SK-N-MC (cell line): ENCODE measurements at regions not wholly inside any gene's neighbourhood (a gene's known extent, or its start where the extent isn't known, plus 50 kb on each side); places are given as distances from the start of the nearest gene placed in this dataset.

Experiments
- DNase-seq: peaks from one replicate; pipeline ENCODE4 v3.0.0-alpha.2; 2011; ENCODE audit warnings: low read depth, low spot score
- H3K27ac ChIP-seq: fragments of 200-600 bp; sonication (generic); 2 replicates; pipeline ENCODE4 v1.5.1; 2016; ENCODE audit warnings: mixed run types
- H3K36me3 ChIP-seq: fragments of 200-600 bp; sonication (generic); 2 replicates; pipeline ENCODE4 v1.6.1; 2017; ENCODE audit warnings: antibody characterized with exemption, low read length, mixed read lengths; ENCODE audit not compliant: insufficient read depth
- H3K4me3 ChIP-seq: fragments of 200-600 bp; sonication (generic); 2 replicates; pipeline ENCODE4 v1.5.1; 2016
- H3K9ac ChIP-seq: fragments of 200-600 bp; sonication (generic); 2 replicates; pipeline ENCODE4 v1.8.0; 2017; ENCODE audit warnings: mixed run types, mixed read lengths; ENCODE audit not compliant: insufficient read length
- H3K9me3 ChIP-seq: fragments of 200-600 bp; sonication (generic); 2 replicates; pipeline ENCODE4 v1.6.1; 2017; ENCODE audit warnings: low read depth, mild to moderate bottlenecking, antibody characterized with exemption, low read length, moderate library complexity, mixed read lengths
- EZH2 ChIP-seq: fragments of 200-600 bp; sonication (generic); IDR thresholded peaks from one replicate; pipeline ENCODE4 v1.6.1; 2017; ENCODE audit warnings: antibody characterized with exemption
- FOXP2 ChIP-seq: optimal IDR thresholded peaks from 2 replicates; pipeline ENCODE3; 2011; ENCODE audit warnings: mild to moderate bottlenecking, moderate library complexity; ENCODE audit not compliant: insufficient read depth; ENCODE audit errors: extremely low read length, control extremely low read depth
- POLR2AphosphoS5 ChIP-seq: IDR thresholded peaks from 2 replicates; pipeline ENCODE4 v1.6.1; 2012; ENCODE audit warnings: mild to moderate bottlenecking, low read depth, low read length, borderline replicate concordance

GRCh38 chr13:111043575-111043982 lies 71.5 kb upstream of the ARHGEF7 start:
- no peak for TF ChIP-seq FOXP2
- no peak for TF ChIP-seq POLR2AphosphoS5
- TF ChIP-seq EZH2, result no peak
- Histone ChIP-seq H3K36me3 (no peaks in the 10 kb centered on the region), H3K9me3 (no peaks in the 10 kb centered on the region), H3K4me3 (no peak overlapping the region), H3K27ac (no peak overlapping the region), H3K9ac (no peak overlapping the region)
- DNase-seq, result no peak

DNA sequence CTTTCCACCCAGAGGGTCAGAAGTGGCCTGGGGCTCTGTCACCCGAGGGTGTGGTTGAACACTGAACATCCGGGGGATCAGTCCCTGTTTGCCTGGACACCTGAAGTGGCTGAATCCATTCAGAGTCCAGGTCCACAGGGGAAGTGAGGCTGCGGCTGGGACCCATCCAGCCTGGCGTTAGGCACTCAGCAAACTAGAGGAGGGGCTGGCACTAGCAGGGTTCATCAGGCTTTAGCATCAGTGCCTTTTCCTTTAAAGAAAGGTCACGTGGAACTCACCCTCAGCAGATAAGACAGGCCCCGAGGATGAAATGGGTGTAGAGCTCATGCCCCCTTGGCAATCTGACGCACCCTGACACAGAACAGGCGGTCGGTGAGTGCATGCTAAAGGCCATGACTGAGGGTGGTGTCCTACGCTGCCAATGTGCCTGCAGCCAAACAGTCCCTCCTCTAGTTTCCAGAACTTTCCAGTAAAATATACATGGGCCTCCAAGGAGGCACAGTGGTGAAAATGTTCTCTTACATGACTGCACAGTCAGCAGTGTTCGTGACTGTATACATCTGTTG lies 72.4 kb upstream of the ARHGEF7 start:
- Histone ChIP-seq H3K9me3 (no peaks in the 10 kb centered on the region), H3K4me3 (no peak overlapping the region), H3K36me3 (no peaks in the 10 kb centered on the region), H3K9ac (no peak overlapping the region), H3K27ac (no peak overlapping the region)
- no peak for DNase-seq
- TF ChIP-seq EZH2 (no peak), POLR2AphosphoS5 (no peak), FOXP2 (no peak)

- no peaks in the 10 kb centered on the region for H3K36me3 ChIP-seq
- DNase-seq, result no peak
- no peaks in the 10 kb centered on the region for H3K9me3 ChIP-seq
- H3K27ac ChIP-seq, result no peak overlapping the region
- no peak overlapping the region for H3K4me3 ChIP-seq
- no peak for TF ChIP-seq EZH2
- no peak for TF ChIP-seq POLR2AphosphoS5
- no peak for TF ChIP-seq FOXP2
- H3K9ac ChIP-seq, result no peak overlapping the region
Measured at GRCh38 chr13:111040830-111041229, 74.3 kb upstream of the ARHGEF7 start.

DNA sequence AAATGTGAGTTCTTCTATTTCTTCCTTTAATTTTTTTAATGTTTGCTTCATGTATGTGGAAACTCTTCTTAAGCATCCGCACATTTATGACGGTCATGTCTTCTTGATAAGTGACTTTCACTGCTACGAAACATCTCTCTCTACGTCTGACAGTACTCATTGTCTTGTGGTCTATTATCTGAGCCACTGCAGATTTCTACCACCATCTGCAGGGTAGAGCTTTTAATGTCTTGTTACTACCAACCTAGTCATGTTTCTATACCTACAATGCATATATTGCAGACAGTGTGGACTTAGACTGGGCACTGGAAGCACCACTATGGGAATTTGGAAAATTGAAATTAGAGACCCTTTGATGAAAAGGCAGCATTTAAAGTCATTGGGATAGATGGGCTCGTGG lies 75.4 kb upstream of the ARHGEF7 start:
- TF ChIP-seq POLR2AphosphoS5, result no peak
- no peak for TF ChIP-seq EZH2
- TF ChIP-seq FOXP2, result no peak
- H3K36me3 ChIP-seq, result no peaks in the 10 kb centered on the region
- no peak overlapping the region for H3K9ac ChIP-seq
- H3K27ac ChIP-seq, result no peak overlapping the region
- DNase-seq, result no peak
- no peaks in the 10 kb centered on the region for H3K9me3 ChIP-seq
- H3K4me3 ChIP-seq, result no peak overlapping the region

DNA sequence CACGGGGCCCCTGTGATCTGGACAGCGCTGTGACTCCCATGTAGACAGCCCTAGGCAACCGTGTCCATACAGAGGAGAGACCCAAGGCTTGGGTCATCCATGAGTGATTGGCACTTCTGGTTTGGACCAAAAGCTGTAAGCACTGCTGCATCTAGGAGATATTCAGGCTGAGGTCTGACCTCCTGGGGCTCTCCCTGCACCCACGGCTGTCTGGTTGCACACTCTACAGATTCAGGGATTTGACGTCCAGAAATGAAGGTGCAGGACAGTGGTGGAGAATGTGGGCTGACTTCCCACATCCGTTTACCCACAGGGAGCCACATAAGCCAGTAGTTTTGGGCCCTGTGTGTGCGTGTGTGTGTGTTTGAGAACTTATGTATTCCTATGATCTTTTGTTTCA lies 76.2 kb upstream of the ARHGEF7 start:
- no peak for TF ChIP-seq POLR2AphosphoS5
- no peak for TF ChIP-seq FOXP2
- TF ChIP-seq EZH2, result no peak
- Histone ChIP-seq H3K27ac (no peak overlapping the region), H3K36me3 (no peaks in the 10 kb centered on the region), H3K4me3 (no peak overlapping the region), H3K9ac (no peak overlapping the region), H3K9me3 (no peaks in the 10 kb centered on the region)
- no peak for DNase-seq

DNA sequence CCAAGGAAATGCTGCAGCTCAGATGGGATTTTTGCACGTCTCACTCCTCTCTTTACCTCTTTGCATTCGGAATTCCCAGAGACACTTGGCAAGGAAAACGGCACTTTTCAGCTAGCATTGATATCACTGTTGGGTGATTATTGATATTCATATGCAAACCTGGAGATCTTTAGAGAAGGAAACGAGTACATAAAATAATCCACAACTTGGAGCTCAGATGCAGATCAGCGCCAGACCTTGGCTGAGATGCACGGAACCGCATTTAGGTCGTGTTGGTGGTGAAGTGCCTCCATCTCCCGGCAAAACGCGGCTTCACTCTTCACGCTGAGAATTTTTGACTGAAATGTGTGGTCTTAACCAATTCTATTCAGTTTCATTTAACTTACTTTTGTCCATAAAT lies 77.2 kb upstream of the ARHGEF7 start:
- H3K9ac ChIP-seq, result no peak overlapping the region
- no peaks in the 10 kb centered on the region for H3K36me3 ChIP-seq
- DNase-seq, result no peak
- H3K4me3 ChIP-seq, result no peak overlapping the region
- TF ChIP-seq POLR2AphosphoS5 (no peak), EZH2 (peak; percentile 99)
- no peak overlapping the region for H3K27ac ChIP-seq
- no peaks in the 10 kb centered on the region for H3K9me3 ChIP-seq

DNA sequence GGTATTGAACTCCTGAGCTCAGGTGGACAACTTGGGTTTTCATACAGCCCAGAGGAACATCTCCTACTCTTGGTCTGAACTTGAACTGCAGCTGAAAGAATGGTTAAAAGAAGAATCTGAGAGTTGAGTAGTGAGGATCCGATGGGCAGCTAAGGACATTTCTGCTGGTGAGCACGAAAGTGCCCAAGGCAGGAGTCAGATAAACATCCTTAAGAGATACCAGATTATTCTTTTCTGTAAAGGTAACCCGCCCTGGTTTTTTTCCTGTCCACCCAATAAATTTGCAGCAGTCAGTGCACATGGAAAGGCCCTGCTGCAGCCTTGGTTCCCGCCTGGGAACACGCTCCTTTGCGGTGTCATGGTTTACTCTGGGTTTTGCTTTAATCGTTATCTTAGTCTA lies 78.4 kb upstream of the ARHGEF7 start:
- Histone ChIP-seq H3K9me3 (no peaks in the 10 kb centered on the region), H3K4me3 (no peak overlapping the region), H3K9ac (no peak overlapping the region), H3K36me3 (no peaks in the 10 kb centered on the region), H3K27ac (no peak overlapping the region)
- TF ChIP-seq FOXP2, result no peak
- TF ChIP-seq POLR2AphosphoS5, result no peak
- no peak for TF ChIP-seq EZH2
- DNase-seq, result no peak

DNA sequence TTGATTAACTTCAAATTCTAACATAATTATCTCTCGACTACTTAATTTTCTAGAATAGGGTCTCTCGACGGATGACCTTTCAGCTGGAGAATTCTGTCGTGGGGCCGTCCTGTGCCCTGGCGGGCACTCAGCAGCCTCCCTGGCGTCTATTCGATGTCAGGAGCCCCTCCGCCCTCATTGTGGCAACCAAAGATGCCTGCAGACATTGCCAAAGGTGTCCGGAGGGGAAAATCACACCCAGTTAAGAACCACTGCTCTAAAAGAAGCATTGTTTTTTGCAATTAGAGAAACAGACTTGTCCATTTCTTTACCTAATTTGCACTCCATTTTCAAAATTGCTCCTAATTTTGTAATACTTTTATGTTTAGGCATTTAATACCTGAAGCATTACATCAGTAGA lies 79.2 kb upstream of the ARHGEF7 start:
- Histone ChIP-seq H3K4me3 (no peak overlapping the region), H3K27ac (no peak overlapping the region), H3K9me3 (no peaks in the 10 kb centered on the region), H3K36me3 (no peaks in the 10 kb centered on the region), H3K9ac (no peak overlapping the region)
- TF ChIP-seq EZH2 (no peak), POLR2AphosphoS5 (no peak), FOXP2 (no peak)
- DNase-seq, result no peak

- Histone ChIP-seq H3K9ac (no peak overlapping the region), H3K4me3 (no peak overlapping the region), H3K27ac (no peak overlapping the region), H3K36me3 (no peaks in the 10 kb centered on the region), H3K9me3 (no peaks in the 10 kb centered on the region)
- DNase-seq, result no peak
- TF ChIP-seq EZH2 (no peak), FOXP2 (no peak), POLR2AphosphoS5 (no peak)
Measured at GRCh38 chr13:111034811-111035210, 80.3 kb upstream of the ARHGEF7 start.
